A549 (cell line): ENCODE measurements at regions not wholly inside any gene's neighbourhood (a gene's known extent, or its start where the extent isn't known, plus 50 kb on each side); places are given as distances from the start of the nearest gene placed in this dataset.

ENCODE experiments used
- ATAC-seq, 2 experiments: fragments of 200-7000 bp in 1 of 2; fragments of >200 bp in 1 of 2; cut with Nextera tagmentation in 1 of 2; cut with Tn5 transposase in 1 of 2; 3 replicates each; pipeline versions ENCODE4 v1.8.0 to v1.9.1; 2018 to 2020; ENCODE audit warnings: mild to moderate bottlenecking in 1 of 2, moderate library complexity in 1 of 2
- CTCF ChIA-PET: fragments of 300-600 bp; sonication (Branson Sonifier 250); formaldehyde crosslinking; extraction: SDS; loops from one replicate; lab custom pipeline; 2021; ENCODE audit warnings: antibody characterized with exemption, inconsistent platforms; lab: Yijun Ruan, JAX
- POLR2A ChIA-PET: fragments of 350-600 bp; formaldehyde crosslinking; extraction: SDS; loops from one replicate; lab custom pipeline; 2021; ENCODE audit warnings: antibody characterized with exemption, inconsistent platforms; lab: Yijun Ruan, JAX
- DNase-seq, 2 experiments: peaks; one replicate each; pipeline versions ENCODE4 v3.0.0 to v3.0.0-alpha.2; 2011 to 2016; ENCODE audit warnings: low read depth in 1 of 2, low spot score in 1 of 2
- FAIRE-seq: peaks from 2 replicates; lab custom pipeline; 2011; peaks lifted over from hg19 to GRCh38; lab: Jason Lieb, UNC
- H3K27ac ChIP-seq, 2 experiments: fragments of >200 bp; sonication (Bioruptor Twin); formaldehyde crosslinking; 3 replicates each; pipeline ENCODE4 v1.5.1; 2016 to 2017
- H3K4me1 ChIP-seq: fragments of >200 bp; sonication (Bioruptor Twin); formaldehyde crosslinking; 3 replicates; pipeline ENCODE4 v1.6.1; 2016
- H3K4me2 ChIP-seq: fragments of >200 bp; sonication (Bioruptor Twin); formaldehyde crosslinking; 3 replicates; pipeline ENCODE4 v1.6.1; 2016
- H3K4me3 ChIP-seq: fragments of >200 bp; sonication (Bioruptor Twin); formaldehyde crosslinking; 3 replicates; pipeline ENCODE4 v1.5.1; 2016
- H3K9me3 ChIP-seq: fragments of >200 bp; sonication (Bioruptor Twin); formaldehyde crosslinking; 3 replicates; pipeline ENCODE4 v1.6.1; 2016
- BHLHE40 ChIP-seq: IDR thresholded peaks from 2 replicates; pipeline ENCODE4 v1.6.1; 2012; ENCODE audit warnings: low read depth, low read length, inconsistent platforms
- CBX2 ChIP-seq: fragments of 200-600 bp; sonication (generic); IDR thresholded peaks from 2 replicates; pipeline ENCODE4 v1.6.1; 2016; ENCODE audit warnings: low read depth, mild to moderate bottlenecking, borderline replicate concordance
- CHD2 ChIP-seq: fragments of 150-350 bp; IDR thresholded peaks from 2 replicates; pipeline ENCODE4 v1.6.1; 2014; ENCODE audit warnings: low read length; ENCODE audit not compliant: partially characterized antibody
- EHF ChIP-seq: fragments of 250-450 bp; sonication (Bioruptor Pico); IDR thresholded peaks from 2 replicates; pipeline ENCODE4 v1.5.0; 2020; ENCODE audit warnings: mild to moderate bottlenecking
- EP300 ChIP-seq, 2 experiments: fragments of >200 bp; sonication (Bioruptor Twin); formaldehyde crosslinking; IDR thresholded peaks; 2 replicates in 1 of 2; 3 replicates in 1 of 2; pipeline ENCODE4 v1.6.1; 2016 to 2017
- ESRRA ChIP-seq: fragments of 150-350 bp; IDR thresholded peaks from 2 replicates; pipeline ENCODE4 v1.6.1; 2014; ENCODE audit warnings: mild to moderate bottlenecking, low read length, borderline replicate concordance
- FOXS1 ChIP-seq: fragments of 250-450 bp; sonication (Bioruptor Pico); IDR thresholded peaks from 2 replicates; pipeline ENCODE4 v1.5.0; 2020; ENCODE audit warnings: mild to moderate bottlenecking, moderate library complexity
- HDAC2 ChIP-seq: fragments of 200-600 bp; sonication (generic); IDR thresholded peaks from 2 replicates; pipeline ENCODE4 v1.6.1; 2016
- HOXB13 ChIP-seq: fragments of 250-450 bp; sonication (Bioruptor Pico); IDR thresholded peaks from 2 replicates; pipeline ENCODE4 v1.5.0; 2020; ENCODE audit warnings: low read depth, mild to moderate bottlenecking, moderate library complexity
- HOXB5 ChIP-seq: fragments of 250-450 bp; sonication (Bioruptor Pico); IDR thresholded peaks from 2 replicates; pipeline ENCODE4 v1.5.0; 2020; ENCODE audit warnings: mild to moderate bottlenecking, moderate library complexity
- KDM1A ChIP-seq: fragments of 200-600 bp; sonication (generic); IDR thresholded peaks from 2 replicates; pipeline ENCODE4 v1.6.1; 2016; ENCODE audit warnings: low read depth, mild to moderate bottlenecking
- NPAS2 ChIP-seq: fragments of 250-450 bp; sonication (Bioruptor Pico); IDR thresholded peaks from 2 replicates; pipeline ENCODE4 v1.8.0; 2022; ENCODE audit warnings: mild to moderate bottlenecking, moderate library complexity, borderline replicate concordance
- NR3C1 ChIP-seq: fragments of >200 bp; sonication (Bioruptor Twin); formaldehyde crosslinking; IDR thresholded peaks from 3 replicates; pipeline ENCODE4 v1.6.1; 2017
- SMC3 ChIP-seq: fragments of >200 bp; sonication (Bioruptor Twin); formaldehyde crosslinking; IDR thresholded peaks from 3 replicates; pipeline ENCODE4 v1.6.1; 2018; ENCODE audit warnings: inconsistent platforms
- SREBF2 ChIP-seq: fragments of 450-650 bp; IDR thresholded peaks from 2 replicates; pipeline ENCODE4 v1.6.1; 2014; ENCODE audit warnings: mild to moderate bottlenecking, moderate library complexity
- ZFP36 ChIP-seq: fragments of 450-650 bp; IDR thresholded peaks from 2 replicates; pipeline ENCODE4 v1.6.1; 2014; ENCODE audit warnings: borderline replicate concordance; ENCODE audit not compliant: partially characterized antibody
- ZNF302 ChIP-seq: fragments of 250-450 bp; sonication (Bioruptor Pico); IDR thresholded peaks from 2 replicates; pipeline ENCODE4 v1.9.0; 2021; ENCODE audit warnings: inconsistent platforms, mild to moderate bottlenecking, moderate library complexity
- WGBS: methylation state at CpG from one replicate; pipeline ENCODE4 v1.1.6; 2017; ENCODE audit errors: missing lambda C conversion rate; 5-methylcytosine and 5-hydroxymethylcytosine counted together
- TF ChIP-seq, protein P1 (sequence below): fragments of >200 bp; sonication (Bioruptor Twin); formaldehyde crosslinking; IDR thresholded peaks from 3 replicates; pipeline ENCODE4 v1.5.1; 2016
- TF ChIP-seq, protein P2 (sequence below): fragments of 450-650 bp; IDR thresholded peaks from 2 replicates; pipeline ENCODE4 v1.6.1; 2014; ENCODE audit warnings: antibody characterized with exemption
- TF ChIP-seq, protein P3 (sequence below): fragments of 150-350 bp; IDR thresholded peaks from 2 replicates; pipeline ENCODE4 v1.6.1; 2014; ENCODE audit warnings: low read depth, mild to moderate bottlenecking, low read length
- TF ChIP-seq, protein P4 (sequence below): IDR thresholded peaks from 2 replicates; pipeline ENCODE4 v1.6.1; 2012

DNA sequence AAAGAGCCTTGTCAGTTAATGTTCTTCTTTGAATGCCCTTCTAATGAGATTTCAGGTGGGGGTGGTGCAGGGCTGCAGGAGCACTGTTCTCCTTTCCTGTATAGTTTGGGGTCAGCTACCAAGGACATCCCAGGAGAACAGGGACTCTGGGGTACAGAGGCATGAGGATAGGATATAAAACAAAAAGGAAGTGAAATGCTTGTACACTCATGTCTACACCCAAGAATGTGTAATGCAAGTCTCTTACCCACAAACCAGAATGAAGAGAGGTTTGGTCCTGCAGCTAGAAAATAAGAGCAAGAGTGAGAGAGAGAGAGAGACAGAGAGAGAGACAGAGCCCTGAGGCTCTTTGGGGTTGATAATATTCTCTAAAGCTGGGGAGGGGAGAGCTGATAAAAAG lies 151.8 kb upstream of the KCTD1 start (continued):
- TF ChIP-seq, protein P1, sequence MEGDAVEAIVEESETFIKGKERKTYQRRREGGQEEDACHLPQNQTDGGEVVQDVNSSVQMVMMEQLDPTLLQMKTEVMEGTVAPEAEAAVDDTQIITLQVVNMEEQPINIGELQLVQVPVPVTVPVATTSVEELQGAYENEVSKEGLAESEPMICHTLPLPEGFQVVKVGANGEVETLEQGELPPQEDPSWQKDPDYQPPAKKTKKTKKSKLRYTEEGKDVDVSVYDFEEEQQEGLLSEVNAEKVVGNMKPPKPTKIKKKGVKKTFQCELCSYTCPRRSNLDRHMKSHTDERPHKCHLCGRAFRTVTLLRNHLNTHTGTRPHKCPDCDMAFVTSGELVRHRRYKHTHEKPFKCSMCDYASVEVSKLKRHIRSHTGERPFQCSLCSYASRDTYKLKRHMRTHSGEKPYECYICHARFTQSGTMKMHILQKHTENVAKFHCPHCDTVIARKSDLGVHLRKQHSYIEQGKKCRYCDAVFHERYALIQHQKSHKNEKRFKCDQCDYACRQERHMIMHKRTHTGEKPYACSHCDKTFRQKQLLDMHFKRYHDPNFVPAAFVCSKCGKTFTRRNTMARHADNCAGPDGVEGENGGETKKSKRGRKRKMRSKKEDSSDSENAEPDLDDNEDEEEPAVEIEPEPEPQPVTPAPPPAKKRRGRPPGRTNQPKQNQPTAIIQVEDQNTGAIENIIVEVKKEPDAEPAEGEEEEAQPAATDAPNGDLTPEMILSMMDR = no peak
- TF ChIP-seq BHLHE40 (no peak), HOXB5 (no peak), NR3C1 (no peak), HDAC2 (no peak)

DNA sequence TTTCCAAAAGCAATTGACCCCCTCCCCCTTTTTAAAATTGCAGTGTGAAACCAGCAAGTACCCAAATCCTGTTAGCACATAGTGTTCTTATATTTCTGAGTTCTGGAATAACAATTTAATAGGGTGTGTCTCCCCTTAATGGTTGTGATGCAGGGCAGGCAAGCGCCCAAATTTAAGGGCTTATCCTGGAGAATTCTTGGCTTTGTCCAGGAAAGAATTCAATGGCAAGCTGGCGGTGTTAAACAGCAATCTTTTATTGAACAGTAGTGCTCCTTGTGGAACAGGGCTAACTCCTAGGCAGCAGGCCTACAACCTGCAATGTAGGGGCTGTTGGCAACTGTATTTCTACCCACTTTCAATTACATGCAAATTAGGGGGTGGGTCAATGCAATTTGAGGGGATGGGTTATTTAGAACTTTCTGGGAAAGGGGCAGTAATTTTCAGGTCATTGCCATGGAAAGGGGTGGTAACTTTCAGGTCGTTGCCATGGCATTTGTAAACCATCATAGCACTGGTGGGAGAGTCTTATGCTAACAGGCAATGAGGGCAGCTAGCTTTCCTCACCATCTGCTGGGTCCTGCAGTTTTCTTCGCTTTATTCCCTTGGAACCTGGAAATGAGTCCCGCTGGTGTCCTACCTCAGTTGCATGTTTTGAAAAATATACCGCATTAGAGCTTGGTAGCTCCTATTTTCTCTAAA lies 149.0 kb upstream of the KCTD1 start:
- H3K4me1 ChIP-seq = no peaks in the 10 kb centered on the region
- TF ChIP-seq EP300 (IDR thresholded peaks at IDR 0.05) (no peak), FOXS1 (no peak), ESRRA (no peak), ZNF302 (CRISPR knock-in tag) (no peak), HOXB5 (no peak), NPAS2 (no peak), EHF (CRISPR knock-in tag) (no peak), SREBF2 (no peak), ZFP36 (no peak), CBX2 (no peak), KDM1A (no peak), SMC3 (no peak), CHD2 (no peak), HOXB13 (CRISPR knock-in tag) (no peak)
- TF ChIP-seq, protein P2, sequence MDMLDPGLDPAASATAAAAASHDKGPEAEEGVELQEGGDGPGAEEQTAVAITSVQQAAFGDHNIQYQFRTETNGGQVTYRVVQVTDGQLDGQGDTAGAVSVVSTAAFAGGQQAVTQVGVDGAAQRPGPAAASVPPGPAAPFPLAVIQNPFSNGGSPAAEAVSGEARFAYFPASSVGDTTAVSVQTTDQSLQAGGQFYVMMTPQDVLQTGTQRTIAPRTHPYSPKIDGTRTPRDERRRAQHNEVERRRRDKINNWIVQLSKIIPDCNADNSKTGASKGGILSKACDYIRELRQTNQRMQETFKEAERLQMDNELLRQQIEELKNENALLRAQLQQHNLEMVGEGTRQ = no peak
- TF ChIP-seq, protein P3, sequence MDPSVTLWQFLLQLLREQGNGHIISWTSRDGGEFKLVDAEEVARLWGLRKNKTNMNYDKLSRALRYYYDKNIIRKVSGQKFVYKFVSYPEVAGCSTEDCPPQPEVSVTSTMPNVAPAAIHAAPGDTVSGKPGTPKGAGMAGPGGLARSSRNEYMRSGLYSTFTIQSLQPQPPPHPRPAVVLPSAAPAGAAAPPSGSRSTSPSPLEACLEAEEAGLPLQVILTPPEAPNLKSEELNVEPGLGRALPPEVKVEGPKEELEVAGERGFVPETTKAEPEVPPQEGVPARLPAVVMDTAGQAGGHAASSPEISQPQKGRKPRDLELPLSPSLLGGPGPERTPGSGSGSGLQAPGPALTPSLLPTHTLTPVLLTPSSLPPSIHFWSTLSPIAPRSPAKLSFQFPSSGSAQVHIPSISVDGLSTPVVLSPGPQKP = no peak
- ATAC-seq (no peak), DNase-seq (no peak), FAIRE-seq (no peak)
- ChIA-PET POLR2A (no interaction called here), CTCF (no interaction called here)
- WGBS = 75% methylated on average over 6 of the region's 6 CpGs
- H3K27ac ChIP-seq = no peak overlapping the region
- H3K4me3 ChIP-seq = no peak overlapping the region
- 0 out of 3 replicates have a peak, but pooled peaks cover 4% of the 10 kb centered on the region for H3K9me3 ChIP-seq
- no peak overlapping the region for H3K4me2 ChIP-seq

DNA sequence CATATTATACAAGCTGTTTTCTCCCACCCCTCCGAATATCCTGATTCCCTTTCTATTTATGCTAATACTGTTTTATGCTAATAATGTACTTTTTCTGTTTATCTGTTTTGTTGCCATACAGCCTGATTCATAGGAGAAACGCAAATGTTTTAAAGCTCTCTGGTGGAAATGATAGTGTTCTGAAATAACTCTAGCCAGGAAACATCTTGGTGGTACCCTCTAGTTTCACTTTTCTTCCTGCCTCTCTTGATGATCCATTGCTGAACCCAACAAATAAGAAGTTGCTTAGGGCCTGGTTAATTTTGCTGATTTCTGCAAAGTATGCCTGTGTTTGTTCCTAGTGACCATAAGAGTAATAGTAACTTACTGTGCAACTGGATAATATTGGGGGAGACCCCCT lies 148.4 kb upstream of the KCTD1 start:
- CTCF ChIA-PET = no interaction called here
- FAIRE-seq (no peak), ATAC-seq (no peak), DNase-seq (no peak)
- no peak overlapping the region for H3K4me3 ChIP-seq
- no peak for TF ChIP-seq NPAS2
- TF ChIP-seq, protein P4, sequence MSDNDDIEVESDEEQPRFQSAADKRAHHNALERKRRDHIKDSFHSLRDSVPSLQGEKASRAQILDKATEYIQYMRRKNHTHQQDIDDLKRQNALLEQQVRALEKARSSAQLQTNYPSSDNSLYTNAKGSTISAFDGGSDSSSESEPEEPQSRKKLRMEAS = no peak
- H3K4me1 ChIP-seq = no peaks in the 10 kb centered on the region
- H3K9me3 ChIP-seq = 0 out of 3 replicates have a peak, but pooled peaks cover 4% of the 10 kb centered on the region
- POLR2A ChIA-PET = no interaction called here
- H3K4me2 ChIP-seq = no peak overlapping the region
- WGBS = 77% methylated on average over 2 of the region's 2 CpGs
- H3K27ac ChIP-seq = no peak overlapping the region
